ENCODE measurements at regions not wholly inside any gene's neighbourhood (a gene's known extent, or its start where the extent isn't known, plus 50 kb on each side); places are given as distances from the start of the nearest gene placed in this dataset.

DNA sequence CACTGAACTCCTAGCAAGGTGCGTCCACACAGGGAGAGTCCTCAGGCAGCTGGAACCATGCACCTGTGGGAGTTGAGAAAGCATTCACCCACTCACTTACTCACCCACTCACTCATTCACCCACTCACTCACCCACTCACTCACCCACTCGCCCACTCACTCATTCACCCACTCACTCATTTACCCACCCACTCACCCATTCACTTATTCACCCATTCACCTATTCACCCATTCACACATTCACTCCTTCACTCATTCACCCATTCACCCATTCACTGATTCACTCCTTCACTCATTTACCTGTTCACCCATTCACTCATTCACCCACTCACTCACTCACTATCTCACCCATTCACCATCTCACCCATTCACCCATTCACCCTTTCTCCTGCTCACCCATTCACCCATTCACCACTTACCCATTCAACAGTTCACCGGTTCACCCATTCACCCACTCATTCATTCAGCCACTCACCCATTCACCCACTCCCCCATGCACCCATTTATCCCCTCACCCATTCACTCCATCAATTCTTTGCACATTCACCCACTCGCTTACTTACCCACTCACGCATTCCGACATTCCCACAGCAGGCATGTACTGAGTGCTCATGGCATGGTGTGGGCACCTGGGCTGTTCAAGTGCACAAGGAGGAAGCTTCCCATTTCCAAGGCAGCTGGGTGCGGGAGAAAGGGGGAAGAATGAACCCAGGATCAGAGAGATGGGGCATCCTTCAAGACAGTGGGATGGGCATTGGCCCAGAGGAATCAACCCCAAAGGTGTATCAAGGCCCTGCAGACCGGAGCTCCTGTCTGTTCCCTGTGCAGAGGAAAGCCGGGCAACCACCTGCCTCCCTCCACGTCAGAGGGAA is 135.2 kb upstream of the C14orf180 start:
- DNase-seq (ENCODE audit: low read depth): no peak
- TF ChIP-seq, protein P1, sequence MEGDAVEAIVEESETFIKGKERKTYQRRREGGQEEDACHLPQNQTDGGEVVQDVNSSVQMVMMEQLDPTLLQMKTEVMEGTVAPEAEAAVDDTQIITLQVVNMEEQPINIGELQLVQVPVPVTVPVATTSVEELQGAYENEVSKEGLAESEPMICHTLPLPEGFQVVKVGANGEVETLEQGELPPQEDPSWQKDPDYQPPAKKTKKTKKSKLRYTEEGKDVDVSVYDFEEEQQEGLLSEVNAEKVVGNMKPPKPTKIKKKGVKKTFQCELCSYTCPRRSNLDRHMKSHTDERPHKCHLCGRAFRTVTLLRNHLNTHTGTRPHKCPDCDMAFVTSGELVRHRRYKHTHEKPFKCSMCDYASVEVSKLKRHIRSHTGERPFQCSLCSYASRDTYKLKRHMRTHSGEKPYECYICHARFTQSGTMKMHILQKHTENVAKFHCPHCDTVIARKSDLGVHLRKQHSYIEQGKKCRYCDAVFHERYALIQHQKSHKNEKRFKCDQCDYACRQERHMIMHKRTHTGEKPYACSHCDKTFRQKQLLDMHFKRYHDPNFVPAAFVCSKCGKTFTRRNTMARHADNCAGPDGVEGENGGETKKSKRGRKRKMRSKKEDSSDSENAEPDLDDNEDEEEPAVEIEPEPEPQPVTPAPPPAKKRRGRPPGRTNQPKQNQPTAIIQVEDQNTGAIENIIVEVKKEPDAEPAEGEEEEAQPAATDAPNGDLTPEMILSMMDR (conservative IDR thresholded peaks at IDR 0.05; ENCODE audit: low read depth, low read length): no peak
- no peak overlapping the region for H3K4me3 ChIP-seq (ENCODE audit: low read depth, low read length)

DNA sequence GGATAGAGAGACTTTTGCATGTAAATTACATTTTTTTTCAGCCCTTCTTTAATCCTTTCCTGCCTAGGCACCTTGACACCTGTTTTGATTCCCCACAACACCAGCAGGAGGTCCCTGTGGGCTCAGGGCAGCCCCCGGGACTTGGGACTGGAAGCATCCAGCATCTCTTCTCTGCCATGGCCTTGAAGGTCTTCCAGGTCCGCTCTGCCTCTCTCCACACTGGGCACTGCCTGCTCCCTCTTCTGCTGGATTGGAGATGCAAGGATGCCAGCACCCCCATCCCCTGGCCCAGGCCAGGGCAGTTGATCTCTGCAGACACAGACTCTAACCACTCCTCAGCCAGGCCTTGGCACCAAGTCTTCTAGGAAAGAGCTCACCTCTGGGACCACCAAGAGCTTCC is 134.5 kb upstream of the C14orf180 start:
- DNase-seq (ENCODE audit: low read depth): no peak
- TF ChIP-seq, protein P1 (conservative IDR thresholded peaks at IDR 0.05; ENCODE audit: low read depth, low read length): no peak
- H3K4me3 ChIP-seq (ENCODE audit: low read depth, low read length): no peak overlapping the region

DNA sequence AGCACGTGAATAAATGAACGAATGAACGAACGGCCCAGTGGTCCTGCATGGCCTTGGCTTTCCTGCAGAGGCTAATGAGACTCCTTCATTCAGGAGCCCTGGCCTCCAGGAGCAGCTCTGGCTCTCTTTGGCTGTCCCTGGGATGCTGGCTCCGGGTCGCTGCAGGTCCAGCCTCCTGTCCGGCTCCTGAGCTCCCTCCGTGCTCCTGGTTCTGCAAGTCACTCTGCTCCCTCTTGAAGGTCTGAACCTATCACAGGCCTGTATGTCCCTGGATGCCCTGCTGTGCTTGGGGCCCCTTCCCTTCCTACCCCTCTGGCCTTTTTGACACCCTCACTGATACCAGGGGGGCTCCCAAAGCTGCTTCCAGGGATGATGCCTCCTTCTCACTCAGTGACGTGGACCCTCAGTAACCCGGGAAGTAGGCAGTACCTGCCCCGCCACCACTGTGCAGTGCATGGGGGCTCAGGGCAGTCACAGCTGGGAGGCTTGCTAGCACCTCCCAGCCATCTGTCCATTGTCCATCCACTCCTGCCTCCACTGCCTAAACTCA is 133.7 kb upstream of the C14orf180 start:
- H3K4me3 ChIP-seq (ENCODE audit: low read depth, low read length): no peak overlapping the region
- DNase-seq (ENCODE audit: low read depth): no peak
- TF ChIP-seq, protein P1 (conservative IDR thresholded peaks at IDR 0.05; ENCODE audit: low read depth, low read length): no peak

DNA sequence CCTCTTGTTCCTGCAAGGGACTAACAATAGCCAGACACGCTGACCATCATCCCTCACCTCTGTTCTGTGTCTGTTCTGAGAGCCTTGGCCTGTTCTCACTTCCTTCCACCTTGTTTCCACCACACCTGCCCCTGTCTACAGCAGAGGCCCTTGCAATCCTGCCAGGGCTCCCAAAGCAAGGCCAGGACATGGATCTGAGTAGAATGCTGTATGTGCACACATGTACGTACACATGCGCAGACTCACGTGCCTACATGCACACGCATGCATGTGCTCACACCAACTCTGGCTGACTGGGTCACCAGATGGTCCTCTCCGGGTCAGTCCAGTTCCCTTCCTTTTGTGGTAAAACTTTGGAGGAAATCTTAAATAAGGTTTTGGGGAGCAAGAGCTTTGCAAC is 133.0 kb upstream of the C14orf180 start:
- no peak for DNase-seq (ENCODE audit: low read depth)

DNA sequence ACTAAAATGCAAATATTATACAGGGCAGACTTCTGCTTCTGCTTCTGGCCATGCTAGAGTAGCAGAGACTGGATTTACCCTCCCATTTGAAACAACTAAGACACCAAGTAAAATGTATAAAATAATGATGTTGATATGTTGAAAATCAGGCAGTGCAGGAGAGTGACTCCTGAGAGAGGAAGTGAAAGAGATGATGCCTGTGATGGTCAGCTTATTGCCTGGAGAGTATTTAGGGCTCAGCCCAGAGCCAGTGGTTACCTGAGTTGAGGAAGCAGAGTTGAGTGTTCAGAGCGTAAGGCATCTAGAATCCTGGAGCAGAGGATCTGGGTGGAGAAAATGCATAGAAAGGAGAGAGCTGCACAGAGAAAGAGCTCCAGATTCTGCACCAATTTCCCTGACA is 131.8 kb upstream of the C14orf180 start:
- no peak for DNase-seq (ENCODE audit: low read depth)
- TF ChIP-seq, protein P1 (conservative IDR thresholded peaks at IDR 0.05; ENCODE audit: low read depth, low read length): no peak
- no peak overlapping the region for H3K4me3 ChIP-seq (ENCODE audit: low read depth, low read length)

More for the DNA sequence above, 133.0 kb upstream of the C14orf180 start:
- no peak overlapping the region for H3K4me3 ChIP-seq (ENCODE audit: low read depth, low read length)
- TF ChIP-seq, protein P1 (conservative IDR thresholded peaks at IDR 0.05; ENCODE audit: low read depth, low read length): no peak

DNA sequence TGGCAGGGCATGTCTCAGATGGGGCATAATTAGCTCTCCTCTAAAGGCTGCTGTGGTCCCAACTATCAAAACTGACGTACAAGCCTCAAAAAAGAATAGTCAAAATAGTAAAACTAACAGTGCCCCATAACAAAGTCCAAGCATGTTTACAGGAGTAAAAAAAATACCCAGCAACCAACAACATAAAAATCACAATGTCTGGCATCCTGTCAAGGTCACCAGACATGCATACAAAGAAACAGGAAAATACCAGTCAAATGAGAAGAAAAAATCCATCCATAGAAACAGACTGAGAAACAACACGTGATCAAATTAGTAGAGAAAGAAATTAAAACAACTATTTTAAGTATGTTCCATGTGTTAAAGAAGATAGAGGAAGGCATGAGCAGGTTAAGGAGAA is 131.2 kb upstream of the C14orf180 start:
- no peak overlapping the region for H3K4me3 ChIP-seq (ENCODE audit: low read depth, low read length)
- TF ChIP-seq, protein P1 (conservative IDR thresholded peaks at IDR 0.05; ENCODE audit: low read depth, low read length): no peak
- DNase-seq (ENCODE audit: low read depth): no peak

Data from epithelial cell of proximal tubule (primary cell).